Aorta (tissue), 5 donors: ENCODE measurements at regions not wholly inside any gene's neighbourhood (a gene's known extent, or its start where the extent isn't known, plus 50 kb on each side); places are given as distances from the start of the nearest gene placed in this dataset.

Experiments used
- ATAC-seq: fragments of 200-7000 bp; cut with Tn5 transposase; one replicate; pipeline ENCODE4 v1.9.1; 2022; ENCODE audit warnings: moderate library complexity; ENCODE audit not compliant: low FRiP score
- DNase-seq, 2 donors: peaks; one replicate each; pipeline ENCODE4 v3.0.0-alpha.2; 2020
- H3K27ac ChIP-seq, 2 donors: one replicate each; pipeline ENCODE4 v1.5.1; 2013; ENCODE audit warnings: low read length in 2 of 2, mild to moderate bottlenecking in 2 of 2, moderate library complexity in 2 of 2, control low read depth in 1 of 2, inconsistent platforms in 1 of 2, low read depth in 1 of 2
- H3K27me3 ChIP-seq, 2 donors: one replicate each; pipeline ENCODE4 v1.6.1; 2013; ENCODE audit warnings: control low read depth in 1 of 2, low read length in 1 of 2, mild to moderate bottlenecking in 1 of 2, moderate library complexity in 1 of 2; ENCODE audit not compliant: insufficient read depth in 2 of 2, control insufficient read depth in 1 of 2
- H3K36me3 ChIP-seq, 2 donors: one replicate each; pipeline ENCODE4 v1.6.1; 2013; ENCODE audit warnings: control low read depth in 1 of 2, low read length in 1 of 2, mild to moderate bottlenecking in 1 of 2; ENCODE audit not compliant: insufficient read depth in 2 of 2, control insufficient read depth in 1 of 2
- H3K4me1 ChIP-seq, 2 donors: one replicate each; pipeline ENCODE4 v1.6.1; 2013; ENCODE audit warnings: low read length in 2 of 2, control low read depth in 1 of 2, mild to moderate bottlenecking in 1 of 2, moderate library complexity in 1 of 2; ENCODE audit not compliant: insufficient read depth in 2 of 2, control insufficient read depth in 1 of 2
- H3K4me3 ChIP-seq, 2 donors: one replicate each; pipeline ENCODE4 v1.5.1; 2013; ENCODE audit warnings: low read length in 2 of 2, control low read depth in 1 of 2, mild to moderate bottlenecking in 1 of 2
- H3K9me3 ChIP-seq: one replicate; pipeline ENCODE4 v1.6.1; 2013; ENCODE audit warnings: mild to moderate bottlenecking, low read length; ENCODE audit not compliant: control insufficient read depth
- WGBS, 2 donors: extraction: QIAGEN DNeasy Blood & Tissue Kit; methylation state at CpG; one replicate each; pipeline ENCODE4 v1.1.7; 2013; 5-methylcytosine and 5-hydroxymethylcytosine counted together
- intact Hi-C, 2 donors: fragments of 100-400 bp; cut with DNase I; formaldehyde crosslinking; loops; one replicate each; pipeline versions ENCODE4 v1.14.2 to v1.15.0; 2022
- donor health status: healthy with polysubstance abuse.
- donor health status: Bipolar disorder and iron deficiency.
- donor health status: DM: no; HTN: no; CAD: no.
- donor health status: DM: no; HTN: no; CAD: no.
- donor health status: DM: yes; HTN: yes; CAD: no.

GRCh38 chr6:135739288-135739687 is 112.2 kb upstream of the PDE7B start:
- no peaks in the 10 kb centered on the region for H3K36me3 ChIP-seq
- 31 to 36% methylated on average over 7 of the region's 7 CpGs for WGBS, 2 donors
- DNase-seq (no peak), ATAC-seq (no peak)
- H3K27me3 ChIP-seq, result no peaks in the 10 kb centered on the region
- no peaks in the 10 kb centered on the region for H3K9me3 ChIP-seq
- no peak overlapping the region for H3K27ac ChIP-seq
- H3K4me3 ChIP-seq, result no peak overlapping the region
- intact Hi-C loops, result no loop called here
- no peaks in the 10 kb centered on the region for H3K4me1 ChIP-seq

GRCh38 chr6:135740580-135740979 is 110.9 kb upstream of the PDE7B start:
- 50 to 53% methylated on average over 1 of the region's 1 CpG for WGBS, 2 donors
- DNase-seq (no peak), ATAC-seq (no peak)
- Histone ChIP-seq H3K27ac (no peak overlapping the region), H3K4me1 (no peaks in the 10 kb centered on the region), H3K4me3 (no peak overlapping the region), H3K36me3 (no peaks in the 10 kb centered on the region), H3K9me3 (no peaks in the 10 kb centered on the region), H3K27me3 (no peaks in the 10 kb centered on the region)
- intact Hi-C loops, result no loop called here

- intact Hi-C loops, result no loop called here
These were observed 108.0 kb upstream of the PDE7B start for GRCh38 chr6:135743476-135743875.

GRCh38 chr6:135748189-135748588 is 103.3 kb upstream of the PDE7B start:
- intact Hi-C loops, result no loop called here
- Histone ChIP-seq H3K9me3 (no peaks in the 10 kb centered on the region), H3K27ac (no peak overlapping the region), H3K36me3 (no peaks in the 10 kb centered on the region), H3K4me3 (no peak overlapping the region), H3K4me1 (no peaks in the 10 kb centered on the region), H3K27me3 (peaks cover 0 to 1% of the 10 kb centered on the region in 2 donors)
- ATAC-seq, result no peak
- 70% methylated on average over 3 of the region's 3 CpGs for WGBS, 2 donors
- no peak for DNase-seq

More at GRCh38 chr6:135743476-135743875, 108.0 kb upstream of the PDE7B start:
- no peaks in the 10 kb centered on the region for H3K4me1 ChIP-seq
- no peak overlapping the region for H3K27ac ChIP-seq
- no peaks in the 10 kb centered on the region for H3K36me3 ChIP-seq
- H3K27me3 ChIP-seq, result no peaks in the 10 kb centered on the region
- H3K9me3 ChIP-seq, result no peaks in the 10 kb centered on the region
- H3K4me3 ChIP-seq, result no peak overlapping the region
- DNase-seq (no peak), ATAC-seq (no peak)
- WGBS, 2 donors, result 87 to 90% methylated on average over 5 of the region's 5 CpGs

- Histone ChIP-seq H3K27ac (no peak overlapping the region), H3K27me3 (peaks cover 0 to 1% of the 10 kb centered on the region in 2 donors), H3K9me3 (no peaks in the 10 kb centered on the region), H3K36me3 (no peaks in the 10 kb centered on the region), H3K4me3 (no peak overlapping the region), H3K4me1 (no peaks in the 10 kb centered on the region)
- no peak for ATAC-seq
- intact Hi-C loops, result no loop called here
- WGBS, 2 donors, result 93 to 100% methylated on average over 1 of the region's 1 CpG
- DNase-seq, result no peak
These were observed 101.4 kb upstream of the PDE7B start for GRCh38 chr6:135750081-135750480.

GRCh38 chr6:135753196-135753595 is 98.3 kb upstream of the PDE7B start:
- whole genome bisulfite sequencing, 2 donors, result 90 to 94% methylated on average over 3 of the region's 3 CpGs
- intact Hi-C loops, result no loop called here
- no peak for ATAC-seq

GRCh38 chr6:135759831-135760230 is 91.7 kb upstream of the PDE7B start:
- no peak for DNase-seq
- no peak overlapping the region for H3K4me3 ChIP-seq
- H3K4me1 ChIP-seq, result no peaks in the 10 kb centered on the region
- H3K27me3 ChIP-seq, result no peaks in the 10 kb centered on the region
- no peak overlapping the region for H3K27ac ChIP-seq
- WGBS, 2 donors, result 67 to 85% methylated on average over 5 of the region's 5 CpGs
- H3K36me3 ChIP-seq, result no peaks in the 10 kb centered on the region
- intact Hi-C loops, result no loop called here
- ATAC-seq, result no peak
- H3K9me3 ChIP-seq, result no peaks in the 10 kb centered on the region

More at GRCh38 chr6:135753196-135753595, 98.3 kb upstream of the PDE7B start:
- H3K27ac ChIP-seq, result no peak overlapping the region
- no peak overlapping the region for H3K4me3 ChIP-seq
- no peaks in the 10 kb centered on the region for H3K9me3 ChIP-seq
- peaks cover 0 to 1% of the 10 kb centered on the region in 2 donors for H3K27me3 ChIP-seq
- no peaks in the 10 kb centered on the region for H3K36me3 ChIP-seq
- no peaks in the 10 kb centered on the region for H3K4me1 ChIP-seq
- DNase-seq, result no peak

- DNase-seq (no peak), ATAC-seq (no peak)
- H3K4me1 ChIP-seq, result no peaks in the 10 kb centered on the region
- no peaks in the 10 kb centered on the region for H3K27me3 ChIP-seq
- H3K27ac ChIP-seq, result no peak overlapping the region
- intact Hi-C loops, result no loop called here
- WGBS, 2 donors, result 73 to 74% methylated on average over 1 of the region's 1 CpG
- no peaks in the 10 kb centered on the region for H3K9me3 ChIP-seq
- H3K36me3 ChIP-seq, result no peaks in the 10 kb centered on the region
- no peak overlapping the region for H3K4me3 ChIP-seq
These were observed 77.5 kb upstream of the PDE7B start for GRCh38 chr6:135774006-135774405.

- no peak for DNase-seq
- ATAC-seq, result no peak
- no peak overlapping the region for H3K4me3 ChIP-seq
- no peaks in the 10 kb centered on the region for H3K4me1 ChIP-seq
- no peak overlapping the region for H3K27ac ChIP-seq
- no peaks in the 10 kb centered on the region for H3K9me3 ChIP-seq
- WGBS, 2 donors, result 85 to 88% methylated on average over 2 of the region's 2 CpGs
- intact Hi-C loops, result no loop called here
- H3K27me3 ChIP-seq, result no peaks in the 10 kb centered on the region
- no peaks in the 10 kb centered on the region for H3K36me3 ChIP-seq
These were observed 72.3 kb upstream of the PDE7B start for GRCh38 chr6:135779213-135779612.
